HL-60 (cell line): ENCODE measurements at regions not wholly inside any gene's neighbourhood (a gene's known extent, or its start where the extent isn't known, plus 50 kb on each side); places are given as distances from the start of the nearest gene placed in this dataset.
"Not testable (repeated sequence)": the region's sequence is repeated elsewhere in the genome, so short reads cannot be mapped to it uniquely, and the experiment has no call there.

Experiments
- DNase-seq, 2 experiments: peaks; one replicate each; pipeline ENCODE4 v3.0.0-alpha.2; 2010 to 2020; ENCODE audit warnings: low read depth in 1 of 2, low spot score in 1 of 2
- H3K27ac ChIP-seq: fragments of 250-450 bp; sonication (Bioruptor Pico); replicated peaks from 2 replicates; pipeline ENCODE4 v1.5.1; 2020; ENCODE audit warnings: mild to moderate bottlenecking, moderate library complexity
- H3K27me3 ChIP-seq: fragments of 250-450 bp; sonication (Bioruptor Pico); 2 replicates; pipeline ENCODE4 v1.5.1; 2021; ENCODE audit warnings: mild to moderate bottlenecking, moderate library complexity; ENCODE audit not compliant: insufficient read depth, poor library complexity, severe bottlenecking
- H3K4me3 ChIP-seq: replicated peaks from 2 replicates; pipeline ENCODE4 v1.5.1; 2011; ENCODE audit warnings: mild to moderate bottlenecking, control low read depth, low read length; ENCODE audit not compliant: insufficient read depth
- CTCF ChIP-seq: IDR thresholded peaks from one replicate; pipeline ENCODE4 v1.5.1; 2011; ENCODE audit warnings: low read length, control low read depth, inconsistent platforms; ENCODE audit not compliant: insufficient read depth
- GABPA ChIP-seq: IDR thresholded peaks from 2 replicates; pipeline ENCODE4 v1.6.1; 2012; ENCODE audit warnings: low read depth
- POLR2AphosphoS5 ChIP-seq: IDR thresholded peaks from 2 replicates; pipeline ENCODE4 v1.6.1; 2012; ENCODE audit warnings: low read depth
- REST ChIP-seq: IDR thresholded peaks from 2 replicates; pipeline ENCODE4 v1.6.1; 2012; ENCODE audit warnings: low read depth; ENCODE audit not compliant: insufficient replicate concordance
- SPI1 ChIP-seq: IDR thresholded peaks from 2 replicates; pipeline ENCODE4 v1.6.1; 2012; ENCODE audit warnings: low read depth, mild to moderate bottlenecking, borderline replicate concordance

GRCh38 chr2:156769802-156770201 is 333.6 kb downstream of the GPD2 start:
- H3K27ac ChIP-seq, result no peak overlapping the region
- DNase-seq, result no peak
- H3K4me3 ChIP-seq, result no peak overlapping the region
- TF ChIP-seq POLR2AphosphoS5 (no peak), REST (no peak), CTCF (no peak), SPI1 (no peak), GABPA (no peak)
- H3K27me3 ChIP-seq, result no peaks in the 10 kb centered on the region

GRCh38 chr2:156778916-156779315 is 342.7 kb downstream of the GPD2 start:
- Histone ChIP-seq H3K27me3 (no peaks in the 10 kb centered on the region), H3K27ac (no peak overlapping the region), H3K4me3 (no peak overlapping the region)
- TF ChIP-seq SPI1, result no peak
- DNase-seq, result no peak

GRCh38 chr2:156779416-156780120 is 343.4 kb downstream of the GPD2 start:
- TF ChIP-seq REST (no peak), CTCF (no peak), GABPA (no peak), POLR2AphosphoS5 (no peak), SPI1 (no peak)

GRCh38 chr2:156781677-156782076 is 345.5 kb downstream of the GPD2 start:
- H3K27me3 ChIP-seq, DNase-seq, H3K27ac ChIP-seq, H3K4me3 ChIP-seq: not testable (repeated sequence)

More at GRCh38 chr2:156779416-156780120, 343.4 kb downstream of the GPD2 start:
- no peak for DNase-seq
- Histone ChIP-seq H3K4me3 (no peak overlapping the region), H3K27ac (no peak overlapping the region), H3K27me3 (no peaks in the 10 kb centered on the region)

- no peak overlapping the region for H3K4me3 ChIP-seq
- no peak for DNase-seq
- H3K27me3 ChIP-seq, result no peaks in the 10 kb centered on the region
- no peak overlapping the region for H3K27ac ChIP-seq
- TF ChIP-seq SPI1, result no peak
Measured at GRCh38 chr2:156784020-156784701, 348.0 kb downstream of the GPD2 start.
